ENCODE measurements at regions not wholly inside any gene's neighbourhood (a gene's known extent, or its start where the extent isn't known, plus 50 kb on each side); places are given as distances from the start of the nearest gene placed in this dataset.

- CTCF ChIA-PET: no interaction called here
- BruUV-seq (replicated peaks): no TSS peak
- H3K27me3 ChIP-seq (ENCODE audit: control insufficient read depth in 2 of 2, insufficient read depth in 2 of 2, low read length in 2 of 2): no peaks in the 10 kb centered on the region
- no peak overlapping the region for H3K4me2 ChIP-seq (ENCODE audit: insufficient read depth, low read length)
- no peak overlapping the region for H3K27ac ChIP-seq (ENCODE audit: insufficient read depth, low read depth, low read length)
- intact Hi-C loops (cut with micrococcal nuclease) (no loop called here), dilution Hi-C loops (cut with MboI; ENCODE audit: extremely low pct_ligation_motif_present, low sequenced_read_pairs) (no loop called here)
- no peak overlapping the region for H3K9ac ChIP-seq (replicated peaks; ENCODE audit: extremely low read depth, insufficient read depth, low read length)
- H3K36me3 ChIP-seq (ENCODE audit: control insufficient read depth in 2 of 2, extremely low read depth in 1 of 2, insufficient read depth in 2 of 2, low read length in 2 of 2): no peaks in the 10 kb centered on the region
- POLR2A ChIA-PET: no interaction called here
- H3K9me3 ChIP-seq (replicated peaks; ENCODE audit: control insufficient read depth, insufficient read depth, low read length): peaks cover 3% of the 10 kb centered on the region
- FAIRE-seq (no peak), DNase-seq (ENCODE audit: low read depth, low spot score) (no peak)
- H2AFZ ChIP-seq (ENCODE audit: low read depth, low read length): no peak overlapping the region
- TF ChIP-seq EZH2 (IDR thresholded peaks at IDR 0.05; ENCODE audit: borderline replicate concordance, low read depth, low read length, severe bottlenecking) (no peak), POLR2A (IDR thresholded peaks at IDR 0.05; ENCODE audit: low read depth, low read length) (no peak), JUN (IDR thresholded peaks at IDR 0.05; ENCODE audit: borderline replicate concordance, insufficient read depth, insufficient read length, low read depth) (no peak), FOS (IDR thresholded peaks at IDR 0.05; ENCODE audit: borderline replicate concordance, insufficient read depth, low read length) (no peak), GATA2 (IDR thresholded peaks at IDR 0.05; ENCODE audit: insufficient read depth, insufficient read length, low read depth, low read length) (no peak), POLR2AphosphoS5 (IDR thresholded peaks at IDR 0.05; ENCODE audit: insufficient read depth, low read depth, low read length) (no peak), MYC (IDR thresholded peaks at IDR 0.05; ENCODE audit: low read depth, low read length) (no peak), CTCF (IDR thresholded peaks at IDR 0.05; ENCODE audit: extremely low read depth in 1 of 2, insufficient read depth in 1 of 2, low read depth in 1 of 2, low read length in 2 of 2) (no peak)
- TF ChIP-seq, protein P1, sequence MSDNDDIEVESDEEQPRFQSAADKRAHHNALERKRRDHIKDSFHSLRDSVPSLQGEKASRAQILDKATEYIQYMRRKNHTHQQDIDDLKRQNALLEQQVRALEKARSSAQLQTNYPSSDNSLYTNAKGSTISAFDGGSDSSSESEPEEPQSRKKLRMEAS (IDR thresholded peaks at IDR 0.05; ENCODE audit: insufficient read depth, insufficient read length): no peak
- no peak overlapping the region for H3K4me3 ChIP-seq (replicated peaks in 1 of 3; ENCODE audit: insufficient read depth in 1 of 3, low read depth in 1 of 3, low read length in 3 of 3)
- H3K9me1 ChIP-seq (replicated peaks; ENCODE audit: control insufficient read depth, extremely low read depth, insufficient read depth, low read length): no peaks in the 10 kb centered on the region
- no peaks in the 10 kb centered on the region for H4K20me1 ChIP-seq (replicated peaks; ENCODE audit: control insufficient read depth, extremely low read depth, insufficient read depth, low read length)
- H3K79me2 ChIP-seq (ENCODE audit: control insufficient read depth, insufficient read depth, low read length): no peaks in the 10 kb centered on the region
- no peaks in the 10 kb centered on the region for H3K4me1 ChIP-seq (ENCODE audit: control insufficient read depth, extremely low read depth, insufficient read depth, low read length)
Measured at GRCh38 chr16:79903471-79903870, 302.9 kb upstream of the MAF start.

Measured in endothelial cell of umbilical vein (primary cell).